HG03196 (cell line): ENCODE measurements at regions not wholly inside any gene's neighbourhood (a gene's known extent, or its start where the extent isn't known, plus 50 kb on each side); places are given as distances from the start of the nearest gene placed in this dataset.

Experiments used
- ATAC-seq: cut with Tn5 transposase; IDR thresholded peaks from one replicate; pipeline ENCODE4 v1.9.1; 2021; ENCODE audit not compliant: unreplicated experiment

DNA sequence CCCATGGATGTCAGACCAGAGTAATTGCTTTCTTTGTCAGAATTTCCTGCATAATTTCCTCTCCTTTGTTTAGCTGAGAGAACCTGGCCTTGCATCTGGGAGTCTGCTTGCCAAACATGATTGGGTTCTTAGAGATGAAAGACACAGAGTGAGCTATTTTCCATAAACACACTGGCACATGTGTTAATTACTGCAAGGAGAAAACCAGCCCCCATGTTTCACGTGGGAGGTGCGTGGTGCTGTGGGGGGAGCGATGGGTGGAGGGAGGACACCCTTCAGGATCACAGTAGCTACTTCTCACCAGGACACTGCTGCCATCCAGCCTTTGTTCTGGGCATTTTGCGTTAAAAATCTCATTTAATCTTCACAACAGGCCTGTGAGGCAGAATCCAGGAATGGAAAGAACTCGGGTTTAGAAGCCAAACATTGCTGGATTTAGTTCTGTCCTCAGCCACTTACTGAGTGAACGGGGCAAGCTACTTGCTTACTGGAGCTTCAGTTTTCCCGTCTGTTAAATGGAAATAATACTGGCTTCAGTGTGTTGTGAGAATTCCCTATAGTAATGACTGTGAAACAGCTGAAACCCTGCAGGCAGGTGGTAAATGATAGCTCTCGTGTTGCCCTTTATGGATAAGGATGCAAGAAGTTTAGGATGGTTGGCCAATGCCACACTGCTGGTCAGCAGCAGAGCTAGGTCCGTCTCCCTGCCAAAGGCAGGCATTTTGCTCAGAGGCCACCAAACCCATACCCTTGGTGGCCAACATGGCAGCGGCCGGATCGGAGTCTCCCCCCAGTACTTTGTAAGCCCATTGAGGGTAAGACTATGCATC, 100.1 kb upstream of the ASAP2 start:
- no peak for ATAC-seq

GRCh38 chr2:9105601-9106337, 100.8 kb upstream of the ASAP2 start:
- no peak for ATAC-seq

- ATAC-seq, result no peak
Observed at GRCh38 chr2:9103663-9104277, 100.3 kb upstream of the MBOAT2 start.

DNA sequence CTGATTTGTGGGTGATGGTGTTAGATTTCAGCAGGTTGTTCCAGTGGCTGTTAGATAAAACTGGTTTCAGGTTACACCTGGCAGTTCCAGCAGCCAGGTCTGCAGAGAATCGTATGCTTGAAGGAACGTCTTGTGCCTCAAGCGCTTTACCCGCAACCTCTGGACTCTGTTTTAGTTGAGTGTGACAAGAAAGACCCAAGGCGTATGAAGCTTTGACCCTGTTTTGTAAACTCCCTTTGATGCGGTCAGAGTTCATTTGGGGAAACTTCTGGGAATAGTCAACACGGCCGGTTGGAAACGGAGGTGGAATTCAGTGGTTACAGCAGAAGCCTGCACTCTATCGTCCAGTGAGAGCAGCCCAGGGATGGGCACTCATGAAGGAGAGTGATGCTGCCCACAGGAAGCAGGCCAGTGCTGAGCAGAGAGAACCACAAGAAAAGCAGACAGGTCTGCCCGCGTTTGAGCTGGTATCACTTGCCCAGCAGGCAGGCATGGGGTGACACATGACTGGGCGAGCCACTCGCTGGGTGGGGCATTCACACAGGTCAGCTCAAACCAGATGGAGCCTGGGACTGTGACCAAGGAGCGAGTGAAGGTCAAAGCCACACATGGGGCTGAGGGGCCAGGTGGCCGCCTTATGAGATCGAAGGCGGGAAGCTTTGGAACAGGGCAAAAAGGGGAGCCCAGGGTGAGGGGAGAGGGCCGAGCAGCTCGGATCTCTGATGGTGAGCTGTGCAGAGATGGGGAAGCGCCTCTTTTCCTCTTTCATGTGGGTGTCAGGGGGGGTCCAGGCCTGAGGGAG, 99.6 kb upstream of the MBOAT2 start:
- ATAC-seq, result no peak

DNA sequence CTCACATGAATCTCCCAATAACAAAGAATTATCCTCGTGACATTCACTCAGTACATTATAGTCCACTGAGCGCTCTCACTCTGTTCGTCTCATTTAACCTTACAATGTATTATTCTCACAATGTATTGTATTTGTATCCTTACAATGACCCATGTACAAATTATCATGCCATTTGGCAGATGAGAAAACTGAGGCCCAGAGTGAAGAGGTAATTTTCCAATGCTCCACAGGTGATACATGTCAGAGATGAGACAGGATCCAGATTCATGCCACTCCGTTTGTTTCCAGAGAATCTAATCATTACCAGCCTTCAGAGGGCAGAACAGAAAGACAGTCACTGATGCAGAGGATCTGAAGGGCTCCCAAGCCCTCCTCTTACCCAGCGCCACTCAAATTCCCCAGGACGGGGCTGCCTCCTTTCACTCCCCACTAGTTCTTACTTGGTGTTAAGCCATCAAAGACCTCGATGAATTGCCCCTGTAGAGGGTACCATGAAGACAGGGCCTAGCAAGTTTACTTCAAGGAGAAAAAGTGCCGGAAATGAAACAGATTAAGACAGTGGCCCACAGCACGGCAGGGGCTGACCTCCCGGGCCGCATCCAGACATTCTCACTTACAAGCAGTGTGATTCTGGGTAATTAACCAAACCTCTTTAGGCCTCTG, 98.4 kb upstream of the MBOAT2 start:
- no peak for ATAC-seq

- ATAC-seq, result no peak
Observed at GRCh38 chr2:9100080-9100876, 96.8 kb upstream of the MBOAT2 start.

- ATAC-seq, result peak; percentile 40
Observed at GRCh38 chr2:9099341-9099751, 95.9 kb upstream of the MBOAT2 start.

DNA sequence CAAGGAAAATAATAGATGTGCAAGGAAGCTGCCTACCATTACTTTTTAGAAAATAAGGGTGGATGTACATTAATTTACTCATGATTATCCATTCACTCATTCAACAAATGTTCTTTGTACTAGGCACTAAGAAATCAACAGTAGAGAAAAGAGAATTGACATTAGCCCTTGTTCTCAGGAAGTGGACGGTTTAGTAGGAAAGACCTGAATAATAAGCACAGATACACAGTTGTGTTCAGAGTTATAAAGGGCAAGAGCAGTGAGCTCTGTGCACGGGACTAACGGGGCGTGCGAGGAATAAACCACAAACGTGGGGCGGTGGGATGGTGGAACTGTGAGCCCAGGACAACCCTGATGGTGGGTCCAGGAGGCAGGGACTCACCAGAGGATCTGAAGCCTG, 94.4 kb upstream of the MBOAT2 start:
- no peak for ATAC-seq

DNA sequence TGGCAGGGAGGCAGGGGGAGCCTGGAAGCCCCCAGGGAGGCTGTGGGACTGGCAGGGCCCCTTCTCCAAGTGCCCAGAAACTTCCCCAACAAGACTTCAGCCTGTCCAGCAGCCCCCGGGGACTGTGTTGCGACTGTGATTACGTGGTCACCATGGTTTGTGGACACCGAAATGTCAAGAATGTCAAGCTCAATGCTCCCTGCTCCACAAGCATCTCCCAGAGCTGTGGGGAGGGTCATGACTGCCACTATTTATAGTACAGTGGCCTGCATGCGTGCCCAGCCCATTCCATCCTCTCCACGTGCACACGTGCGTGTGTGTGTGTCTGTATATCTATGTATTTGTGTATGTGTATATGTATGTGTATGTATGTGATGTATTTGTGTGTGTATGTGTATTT, 93.8 kb upstream of the MBOAT2 start:
- no peak for ATAC-seq

- no peak for ATAC-seq
Observed at GRCh38 chr2:9096761-9097160, 93.3 kb upstream of the MBOAT2 start.

GRCh38 chr2:9095690-9096089, 92.2 kb upstream of the MBOAT2 start:
- ATAC-seq, result no peak

- ATAC-seq, result no peak
Observed at GRCh38 chr2:9095226-9095625, 91.7 kb upstream of the MBOAT2 start.

DNA sequence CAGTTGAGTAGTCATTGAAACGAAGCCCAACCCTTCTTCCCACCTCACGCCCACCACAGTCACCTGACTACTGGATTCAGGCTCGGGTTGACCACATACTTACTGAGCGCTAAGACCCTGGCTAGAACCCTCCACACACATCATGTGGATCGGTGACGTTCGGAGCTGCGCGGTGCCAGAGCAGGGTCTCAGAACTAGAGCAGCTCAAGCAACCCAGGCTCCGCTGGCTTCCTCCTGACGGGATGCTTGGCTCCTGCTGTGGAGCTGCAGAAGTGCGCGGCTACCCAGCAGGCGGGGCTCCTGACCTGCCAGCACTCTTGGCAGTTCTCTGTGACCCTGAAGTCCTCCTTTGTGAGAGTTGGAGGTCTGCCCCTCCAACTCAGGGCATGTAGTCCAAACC, 90.6 kb upstream of the MBOAT2 start:
- no peak for ATAC-seq

DNA sequence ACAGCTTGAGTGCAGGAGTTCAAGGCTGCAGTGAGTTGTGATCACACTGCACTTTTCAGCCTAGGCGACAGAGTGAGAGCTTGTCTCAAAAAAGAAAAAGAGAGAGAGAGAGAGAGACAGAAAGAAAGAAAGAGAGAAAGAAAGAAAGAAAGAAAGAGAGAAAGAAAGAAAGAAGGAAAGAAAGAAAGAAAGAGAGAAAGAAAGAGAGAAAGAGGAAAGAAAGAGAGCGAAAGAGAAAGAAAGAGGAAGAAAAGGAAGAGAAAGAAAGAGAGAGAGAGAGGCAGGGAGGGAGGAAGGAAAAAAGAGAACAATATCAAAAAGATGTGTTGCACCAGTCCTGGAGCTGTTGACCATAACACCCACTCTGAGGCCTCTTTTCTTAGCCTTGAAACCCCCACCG, 89.8 kb upstream of the MBOAT2 start:
- ATAC-seq, result no peak

- peak; percentile 83 for ATAC-seq
Observed at GRCh38 chr2:9092383-9093282, 89.1 kb upstream of the MBOAT2 start.

GRCh38 chr2:9091811-9092210, 88.3 kb upstream of the MBOAT2 start:
- no peak for ATAC-seq

- no peak for ATAC-seq
Observed at GRCh38 chr2:9089831-9090230, 86.3 kb upstream of the MBOAT2 start.

GRCh38 chr2:9087121-9087681, 83.7 kb upstream of the MBOAT2 start:
- no peak for ATAC-seq

DNA sequence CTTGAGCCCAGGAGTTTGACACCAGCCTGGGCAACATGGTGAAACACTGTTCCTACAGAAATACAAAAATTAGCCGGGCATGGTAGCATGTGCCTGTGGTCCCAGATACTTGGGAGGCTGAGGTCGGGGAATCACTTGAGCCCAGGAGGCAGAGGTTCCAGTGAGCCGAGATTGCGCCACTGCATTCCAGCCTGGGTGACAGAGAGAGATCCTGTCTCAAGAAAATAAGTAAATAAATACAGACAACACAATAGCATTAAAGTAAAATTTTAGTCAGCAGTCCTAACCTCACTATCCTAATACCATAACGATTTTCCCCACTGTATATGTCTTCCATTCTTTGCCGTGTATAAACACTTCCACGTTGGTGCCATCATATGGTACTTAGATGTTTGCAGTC, 83.0 kb upstream of the MBOAT2 start:
- ATAC-seq, result no peak
